ENCODE measurements at regions not wholly inside any gene's neighbourhood (a gene's known extent, or its start where the extent isn't known, plus 50 kb on each side); places are given as distances from the start of the nearest gene placed in this dataset.

DNA sequence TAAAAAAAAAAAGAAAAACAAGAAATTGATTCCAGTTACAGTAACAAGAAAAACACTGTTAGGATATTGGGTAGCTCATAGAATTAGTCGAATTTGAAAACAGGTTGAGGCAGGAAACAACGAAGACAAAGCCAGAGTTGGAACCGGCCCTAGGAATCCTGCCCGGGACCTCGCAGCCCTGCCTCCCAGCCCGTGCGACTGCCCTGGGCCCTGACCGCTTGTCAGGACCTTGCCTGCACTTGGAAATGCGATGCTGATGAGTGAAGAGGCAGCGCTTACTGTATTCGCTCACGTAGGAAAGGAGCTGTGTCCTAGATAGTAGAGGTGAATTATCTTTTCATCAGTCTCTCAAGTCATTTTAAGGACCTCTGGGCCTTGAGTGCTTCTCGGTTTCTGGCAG, 611.7 kb upstream of the FAT1 start (continued):
- no peak for TF ChIP-seq ZNF548 (tag by site-specific recombination; IDR thresholded peaks at IDR 0.05)
- TF ChIP-seq ZNF37A (tag by site-specific recombination; IDR thresholded peaks at IDR 0.05), result no peak
- TF ChIP-seq, protein P1, sequence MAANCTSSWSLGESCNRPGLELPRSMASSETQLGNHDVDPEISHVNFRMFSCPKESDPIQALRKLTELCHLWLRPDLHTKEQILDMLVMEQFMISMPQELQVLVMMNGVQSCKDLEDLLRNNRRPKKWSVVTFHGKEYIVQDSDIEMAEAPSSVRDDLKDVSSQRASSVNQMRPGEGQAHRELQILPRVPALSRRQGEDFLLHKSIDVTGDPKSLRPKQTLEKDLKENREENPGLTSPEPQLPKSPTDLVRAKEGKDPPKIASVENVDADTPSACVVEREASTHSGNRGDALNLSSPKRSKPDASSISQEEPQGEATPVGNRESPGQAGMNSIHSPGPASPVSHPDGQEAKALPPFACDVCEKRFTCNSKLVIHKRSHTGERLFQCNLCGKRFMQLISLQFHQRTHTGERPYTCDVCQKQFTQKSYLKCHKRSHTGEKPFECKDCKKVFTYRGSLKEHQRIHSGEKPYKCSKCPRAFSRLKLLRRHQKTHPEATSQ (tag by site-specific recombination; IDR thresholded peaks at IDR 0.05), result no peak
- no peak for TF ChIP-seq ZBTB1 (tag by site-specific recombination; IDR thresholded peaks at IDR 0.05)

DNA sequence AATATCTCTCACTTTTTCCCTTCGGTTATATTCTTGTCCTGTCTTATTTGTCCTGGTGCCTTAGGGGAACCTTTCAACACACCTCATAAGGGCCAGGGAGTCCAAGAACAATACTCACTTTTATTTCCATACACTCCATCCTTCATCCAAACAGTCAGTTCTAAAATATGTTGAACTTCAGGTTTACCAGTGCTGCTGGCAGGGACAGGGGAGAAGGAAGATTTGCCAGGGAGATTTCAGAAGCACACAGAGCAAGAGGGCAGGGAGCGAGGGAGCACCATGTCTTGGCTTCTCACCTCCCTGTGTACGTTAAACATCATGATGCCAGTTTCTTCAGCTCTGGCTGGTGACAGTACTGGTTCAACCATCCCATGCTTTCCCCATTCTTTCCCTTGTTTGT, 631.1 kb upstream of the FAT1 start:
- TF ChIP-seq ZNF544 (tag by site-specific recombination; IDR thresholded peaks at IDR 0.05), result no peak
- no peak for TF ChIP-seq TRIM28 (IDR thresholded peaks at IDR 0.05; ENCODE audit: borderline replicate concordance, low read length)
- TF ChIP-seq ZNF626 (tag by site-specific recombination; IDR thresholded peaks at IDR 0.05), result no peak
- TF ChIP-seq ZBTB17 (tag by site-specific recombination; IDR thresholded peaks at IDR 0.05), result no peak
- TF ChIP-seq, protein P2, sequence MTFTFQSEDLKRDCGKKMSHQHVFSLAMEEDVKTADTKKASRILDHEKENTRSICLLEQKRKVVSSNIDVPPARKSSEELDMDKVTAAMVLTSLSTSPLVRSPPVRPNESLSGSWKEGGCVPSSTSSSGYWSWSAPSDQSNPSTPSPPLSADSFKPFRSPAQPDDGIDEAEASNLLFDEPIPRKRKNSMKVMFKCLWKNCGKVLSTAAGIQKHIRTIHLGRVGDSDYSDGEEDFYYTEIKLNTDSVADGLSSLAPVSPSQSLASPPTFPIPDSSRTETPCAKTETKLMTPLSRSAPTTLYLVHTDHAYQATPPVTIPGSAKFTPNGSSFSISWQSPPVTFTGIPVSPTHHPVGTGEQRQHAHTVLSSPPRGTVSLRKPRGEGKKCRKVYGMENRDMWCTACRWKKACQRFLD (tag by site-specific recombination; IDR thresholded peaks at IDR 0.05), result no peak
- TF ChIP-seq, protein P3, sequence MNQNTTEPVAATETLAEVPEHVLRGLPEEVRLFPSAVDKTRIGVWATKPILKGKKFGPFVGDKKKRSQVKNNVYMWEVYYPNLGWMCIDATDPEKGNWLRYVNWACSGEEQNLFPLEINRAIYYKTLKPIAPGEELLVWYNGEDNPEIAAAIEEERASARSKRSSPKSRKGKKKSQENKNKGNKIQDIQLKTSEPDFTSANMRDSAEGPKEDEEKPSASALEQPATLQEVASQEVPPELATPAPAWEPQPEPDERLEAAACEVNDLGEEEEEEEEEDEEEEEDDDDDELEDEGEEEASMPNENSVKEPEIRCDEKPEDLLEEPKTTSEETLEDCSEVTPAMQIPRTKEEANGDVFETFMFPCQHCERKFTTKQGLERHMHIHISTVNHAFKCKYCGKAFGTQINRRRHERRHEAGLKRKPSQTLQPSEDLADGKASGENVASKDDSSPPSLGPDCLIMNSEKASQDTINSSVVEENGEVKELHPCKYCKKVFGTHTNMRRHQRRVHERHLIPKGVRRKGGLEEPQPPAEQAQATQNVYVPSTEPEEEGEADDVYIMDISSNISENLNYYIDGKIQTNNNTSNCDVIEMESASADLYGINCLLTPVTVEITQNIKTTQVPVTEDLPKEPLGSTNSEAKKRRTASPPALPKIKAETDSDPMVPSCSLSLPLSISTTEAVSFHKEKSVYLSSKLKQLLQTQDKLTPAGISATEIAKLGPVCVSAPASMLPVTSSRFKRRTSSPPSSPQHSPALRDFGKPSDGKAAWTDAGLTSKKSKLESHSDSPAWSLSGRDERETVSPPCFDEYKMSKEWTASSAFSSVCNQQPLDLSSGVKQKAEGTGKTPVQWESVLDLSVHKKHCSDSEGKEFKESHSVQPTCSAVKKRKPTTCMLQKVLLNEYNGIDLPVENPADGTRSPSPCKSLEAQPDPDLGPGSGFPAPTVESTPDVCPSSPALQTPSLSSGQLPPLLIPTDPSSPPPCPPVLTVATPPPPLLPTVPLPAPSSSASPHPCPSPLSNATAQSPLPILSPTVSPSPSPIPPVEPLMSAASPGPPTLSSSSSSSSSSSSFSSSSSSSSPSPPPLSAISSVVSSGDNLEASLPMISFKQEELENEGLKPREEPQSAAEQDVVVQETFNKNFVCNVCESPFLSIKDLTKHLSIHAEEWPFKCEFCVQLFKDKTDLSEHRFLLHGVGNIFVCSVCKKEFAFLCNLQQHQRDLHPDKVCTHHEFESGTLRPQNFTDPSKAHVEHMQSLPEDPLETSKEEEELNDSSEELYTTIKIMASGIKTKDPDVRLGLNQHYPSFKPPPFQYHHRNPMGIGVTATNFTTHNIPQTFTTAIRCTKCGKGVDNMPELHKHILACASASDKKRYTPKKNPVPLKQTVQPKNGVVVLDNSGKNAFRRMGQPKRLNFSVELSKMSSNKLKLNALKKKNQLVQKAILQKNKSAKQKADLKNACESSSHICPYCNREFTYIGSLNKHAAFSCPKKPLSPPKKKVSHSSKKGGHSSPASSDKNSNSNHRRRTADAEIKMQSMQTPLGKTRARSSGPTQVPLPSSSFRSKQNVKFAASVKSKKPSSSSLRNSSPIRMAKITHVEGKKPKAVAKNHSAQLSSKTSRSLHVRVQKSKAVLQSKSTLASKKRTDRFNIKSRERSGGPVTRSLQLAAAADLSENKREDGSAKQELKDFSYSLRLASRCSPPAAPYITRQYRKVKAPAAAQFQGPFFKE (tag by site-specific recombination; IDR thresholded peaks at IDR 0.05; ENCODE audit: borderline replicate concordance), result no peak
- TF ChIP-seq, protein P4, sequence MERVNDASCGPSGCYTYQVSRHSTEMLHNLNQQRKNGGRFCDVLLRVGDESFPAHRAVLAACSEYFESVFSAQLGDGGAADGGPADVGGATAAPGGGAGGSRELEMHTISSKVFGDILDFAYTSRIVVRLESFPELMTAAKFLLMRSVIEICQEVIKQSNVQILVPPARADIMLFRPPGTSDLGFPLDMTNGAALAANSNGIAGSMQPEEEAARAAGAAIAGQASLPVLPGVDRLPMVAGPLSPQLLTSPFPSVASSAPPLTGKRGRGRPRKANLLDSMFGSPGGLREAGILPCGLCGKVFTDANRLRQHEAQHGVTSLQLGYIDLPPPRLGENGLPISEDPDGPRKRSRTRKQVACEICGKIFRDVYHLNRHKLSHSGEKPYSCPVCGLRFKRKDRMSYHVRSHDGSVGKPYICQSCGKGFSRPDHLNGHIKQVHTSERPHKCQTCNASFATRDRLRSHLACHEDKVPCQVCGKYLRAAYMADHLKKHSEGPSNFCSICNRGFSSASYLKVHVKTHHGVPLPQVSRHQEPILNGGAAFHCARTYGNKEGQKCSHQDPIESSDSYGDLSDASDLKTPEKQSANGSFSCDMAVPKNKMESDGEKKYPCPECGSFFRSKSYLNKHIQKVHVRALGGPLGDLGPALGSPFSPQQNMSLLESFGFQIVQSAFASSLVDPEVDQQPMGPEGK (tag by site-specific recombination; IDR thresholded peaks at IDR 0.05), result no peak
- no peak for TF ChIP-seq YY1 (tag by site-specific recombination; IDR thresholded peaks at IDR 0.05)
- H3K27ac ChIP-seq (ENCODE audit: extremely low read depth, low read depth, low read length), result no peak overlapping the region
- H3K4me1 ChIP-seq (ENCODE audit: control insufficient read depth, insufficient read depth, low read length), result no peaks in the 10 kb centered on the region
- no peaks in the 10 kb centered on the region for H3K9me3 ChIP-seq (ENCODE audit: control insufficient read depth, insufficient read depth, low read depth, low read length)
- ChIA-PET POLR2A (no interaction called here), CTCF (interaction anchor here (0.7 kb wide), 1 partner anchor 494 kb away, joined by 3 read pairs; no protein-coding TSS in a partner anchor)
- H3K36me3 ChIP-seq (ENCODE audit: control insufficient read depth in 2 of 2, insufficient read depth in 1 of 2, low read length in 2 of 2), result no peaks in the 10 kb centered on the region
- H3K4me3 ChIP-seq (ENCODE audit: low read depth, low read length), result no peak overlapping the region

DNA sequence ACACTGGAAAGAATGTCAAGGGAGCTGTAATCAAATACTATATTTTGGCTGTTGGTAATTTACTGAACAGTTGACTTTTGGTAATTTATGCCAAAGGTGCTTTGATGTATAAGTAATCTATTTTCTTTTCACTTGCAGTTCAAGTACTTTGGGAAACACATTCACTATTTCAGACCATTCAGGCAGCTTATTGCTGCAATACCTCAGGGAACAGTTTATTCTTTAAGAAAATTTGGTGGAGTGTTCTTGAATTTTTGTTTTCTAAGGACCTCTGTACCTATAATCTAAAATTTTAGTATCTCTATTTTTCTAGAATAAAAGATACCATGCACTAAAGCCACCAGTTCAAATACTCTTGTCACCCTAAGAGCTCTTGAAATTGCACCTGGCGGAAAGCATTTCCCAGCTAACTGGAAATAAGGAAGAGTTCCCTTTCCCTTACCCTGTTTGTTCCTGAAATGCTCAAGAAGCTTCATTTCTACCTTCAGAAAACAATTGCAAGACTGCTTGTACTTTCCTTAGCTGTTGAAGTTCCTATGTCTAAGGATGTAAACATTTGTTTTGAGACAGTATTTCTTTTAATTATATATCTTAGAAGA, 633.5 kb upstream of the FAT1 start:
- POLR2A ChIA-PET, result no interaction called here
- no peak overlapping the region for H3K27ac ChIP-seq (ENCODE audit: extremely low read depth, low read depth, low read length)
- TF ChIP-seq ZNF530 (tag by site-specific recombination; IDR thresholded peaks at IDR 0.05; ENCODE audit: low read depth) (no peak), ZNF140 (tag by site-specific recombination; IDR thresholded peaks at IDR 0.05) (no peak), ZNF37A (tag by site-specific recombination; IDR thresholded peaks at IDR 0.05) (no peak), ZNF157 (tag by site-specific recombination; IDR thresholded peaks at IDR 0.05) (no peak), KLF9 (tag by site-specific recombination; IDR thresholded peaks at IDR 0.05; ENCODE audit: low read depth) (no peak), FEZF1 (tag by site-specific recombination; IDR thresholded peaks at IDR 0.05) (no peak)
- TF ChIP-seq, protein P5, sequence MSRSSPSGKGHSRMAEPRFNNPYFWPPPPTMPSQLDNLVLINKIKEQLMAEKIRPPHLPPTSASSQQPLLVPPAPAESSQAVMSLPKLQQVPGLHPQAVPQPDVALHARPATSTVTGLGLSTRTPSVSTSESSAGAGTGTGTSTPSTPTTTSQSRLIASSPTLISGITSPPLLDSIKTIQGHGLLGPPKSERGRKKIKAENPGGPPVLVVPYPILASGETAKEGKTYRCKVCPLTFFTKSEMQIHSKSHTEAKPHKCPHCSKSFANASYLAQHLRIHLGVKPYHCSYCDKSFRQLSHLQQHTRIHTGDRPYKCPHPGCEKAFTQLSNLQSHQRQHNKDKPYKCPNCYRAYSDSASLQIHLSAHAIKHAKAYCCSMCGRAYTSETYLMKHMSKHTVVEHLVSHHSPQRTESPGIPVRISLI (tag by site-specific recombination; IDR thresholded peaks at IDR 0.05), result no peak
- TF ChIP-seq, protein P6, sequence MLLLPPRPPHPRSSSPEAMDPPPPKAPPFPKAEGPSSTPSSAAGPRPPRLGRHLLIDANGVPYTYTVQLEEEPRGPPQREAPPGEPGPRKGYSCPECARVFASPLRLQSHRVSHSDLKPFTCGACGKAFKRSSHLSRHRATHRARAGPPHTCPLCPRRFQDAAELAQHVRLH (tag by site-specific recombination; IDR thresholded peaks at IDR 0.05), result no peak
- TF ChIP-seq, protein P7, sequence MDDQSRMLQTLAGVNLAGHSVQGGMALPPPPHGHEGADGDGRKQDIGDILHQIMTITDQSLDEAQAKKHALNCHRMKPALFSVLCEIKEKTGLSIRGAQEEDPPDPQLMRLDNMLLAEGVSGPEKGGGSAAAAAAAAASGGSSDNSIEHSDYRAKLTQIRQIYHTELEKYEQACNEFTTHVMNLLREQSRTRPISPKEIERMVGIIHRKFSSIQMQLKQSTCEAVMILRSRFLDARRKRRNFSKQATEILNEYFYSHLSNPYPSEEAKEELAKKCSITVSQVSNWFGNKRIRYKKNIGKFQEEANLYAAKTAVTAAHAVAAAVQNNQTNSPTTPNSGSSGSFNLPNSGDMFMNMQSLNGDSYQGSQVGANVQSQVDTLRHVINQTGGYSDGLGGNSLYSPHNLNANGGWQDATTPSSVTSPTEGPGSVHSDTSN (CRISPR knock-in tag; IDR thresholded peaks at IDR 0.05), result no peak

More for the DNA sequence above, 633.5 kb upstream of the FAT1 start:
- no peaks in the 10 kb centered on the region for H3K4me1 ChIP-seq (ENCODE audit: control insufficient read depth, insufficient read depth, low read length)
- CTCF ChIA-PET, result no interaction called here
- no peak overlapping the region for H3K4me3 ChIP-seq (ENCODE audit: low read depth, low read length)
- no peaks in the 10 kb centered on the region for H3K9me3 ChIP-seq (ENCODE audit: control insufficient read depth, insufficient read depth, low read depth, low read length)
- no peaks in the 10 kb centered on the region for H3K36me3 ChIP-seq (ENCODE audit: control insufficient read depth in 2 of 2, insufficient read depth in 1 of 2, low read length in 2 of 2)

Data from HEK293 (cell line).